NT2/D1 (cell line): ENCODE measurements at regions not wholly inside any gene's neighbourhood (a gene's known extent, or its start where the extent isn't known, plus 50 kb on each side); places are given as distances from the start of the nearest gene placed in this dataset.

ENCODE experiments used
- SUZ12 ChIP-seq: IDR thresholded peaks from 2 replicates; pipeline ENCODE4 v1.6.1; 2011; ENCODE audit not compliant: insufficient read length, insufficient read depth; ENCODE audit errors: extremely low read depth
- ZNF274 ChIP-seq: IDR thresholded peaks from 2 replicates; pipeline ENCODE4 v1.6.1; 2011; ENCODE audit warnings: mild to moderate bottlenecking, low read depth, low read length

GRCh38 chr1:221125976-221126375 is 246.7 kb downstream of the HLX start:
- no peak for TF ChIP-seq ZNF274
- no peak for TF ChIP-seq SUZ12
